ENCODE measurements at regions not wholly inside any gene's neighbourhood (a gene's known extent, or its start where the extent isn't known, plus 50 kb on each side); places are given as distances from the start of the nearest gene placed in this dataset.

DNA sequence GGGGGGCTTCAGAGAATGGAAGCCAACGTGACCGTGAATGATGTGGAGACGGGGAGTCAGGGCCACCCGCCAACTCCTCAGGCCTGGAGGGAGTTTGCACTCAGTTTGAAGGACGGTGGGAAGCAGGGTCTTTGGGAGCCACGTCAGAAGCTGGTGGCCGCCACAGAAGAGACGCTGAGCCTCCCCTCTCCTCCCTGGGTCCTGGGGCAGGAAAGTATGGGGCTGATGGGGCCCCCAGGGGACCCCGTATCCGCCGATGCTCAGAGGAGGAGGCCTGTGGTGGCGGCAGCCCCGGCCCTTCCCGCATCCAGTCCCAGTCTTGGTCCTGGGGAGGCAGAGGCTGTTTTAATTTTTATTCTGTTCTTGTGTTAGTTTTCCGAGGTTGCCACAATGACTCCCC, 188.6 kb upstream of the C1orf174 start:
- H3K27ac ChIP-seq (ENCODE audit: low read length), result no peak overlapping the region
- H3K9me3 ChIP-seq (ENCODE audit: control insufficient read depth, insufficient read depth, low read depth, low read length), result no peaks in the 10 kb centered on the region
- intact Hi-C loops (cut with micrococcal nuclease; ENCODE audit: unreplicated experiment), result no loop called here
- H3K36me3 ChIP-seq (ENCODE audit: control insufficient read depth, insufficient read depth, low read length), result no peaks in the 10 kb centered on the region
- in situ Hi-C loops (cut with HindIII; ENCODE audit: low pct_unique_long_range_greater_than_20kb, low sequenced_read_pairs), result no loop called here
- no peak for ATAC-seq
- no TSS peak for BruUV-seq (replicated peaks)
- ChIA-PET POLR2A (no interaction called here), CTCF (no interaction called here)
- no peak overlapping the region for H3K4me3 ChIP-seq (ENCODE audit: low read depth in 2 of 2, low read length in 2 of 2)
- H3K27me3 ChIP-seq (ENCODE audit: control insufficient read depth, insufficient read depth, low read length), result no peaks in the 10 kb centered on the region; the same call in 1 of the 2 replicates
- no peaks in the 10 kb centered on the region for H3K4me1 ChIP-seq (ENCODE audit: control insufficient read depth, insufficient read depth, low read length)
- DNase-seq (ENCODE audit: low read depth, low spot score), result no peak
- TF ChIP-seq POLR2AphosphoS5 (IDR thresholded peaks at IDR 0.05; ENCODE audit: low read depth, low read length) (no peak), REST (IDR thresholded peaks at IDR 0.05; ENCODE audit: insufficient read depth in 1 of 2, low read depth in 2 of 2, low read length in 1 of 2) (no peak), SIN3A (IDR thresholded peaks at IDR 0.05; ENCODE audit: borderline replicate concordance, insufficient read depth, low read depth, low read length) (no peak), TCF7L2 (IDR thresholded peaks at IDR 0.05; ENCODE audit: low read depth, low read length) (no peak)
- TF ChIP-seq, protein P1, sequence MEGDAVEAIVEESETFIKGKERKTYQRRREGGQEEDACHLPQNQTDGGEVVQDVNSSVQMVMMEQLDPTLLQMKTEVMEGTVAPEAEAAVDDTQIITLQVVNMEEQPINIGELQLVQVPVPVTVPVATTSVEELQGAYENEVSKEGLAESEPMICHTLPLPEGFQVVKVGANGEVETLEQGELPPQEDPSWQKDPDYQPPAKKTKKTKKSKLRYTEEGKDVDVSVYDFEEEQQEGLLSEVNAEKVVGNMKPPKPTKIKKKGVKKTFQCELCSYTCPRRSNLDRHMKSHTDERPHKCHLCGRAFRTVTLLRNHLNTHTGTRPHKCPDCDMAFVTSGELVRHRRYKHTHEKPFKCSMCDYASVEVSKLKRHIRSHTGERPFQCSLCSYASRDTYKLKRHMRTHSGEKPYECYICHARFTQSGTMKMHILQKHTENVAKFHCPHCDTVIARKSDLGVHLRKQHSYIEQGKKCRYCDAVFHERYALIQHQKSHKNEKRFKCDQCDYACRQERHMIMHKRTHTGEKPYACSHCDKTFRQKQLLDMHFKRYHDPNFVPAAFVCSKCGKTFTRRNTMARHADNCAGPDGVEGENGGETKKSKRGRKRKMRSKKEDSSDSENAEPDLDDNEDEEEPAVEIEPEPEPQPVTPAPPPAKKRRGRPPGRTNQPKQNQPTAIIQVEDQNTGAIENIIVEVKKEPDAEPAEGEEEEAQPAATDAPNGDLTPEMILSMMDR (IDR thresholded peaks at IDR 0.05), result no peak

DNA sequence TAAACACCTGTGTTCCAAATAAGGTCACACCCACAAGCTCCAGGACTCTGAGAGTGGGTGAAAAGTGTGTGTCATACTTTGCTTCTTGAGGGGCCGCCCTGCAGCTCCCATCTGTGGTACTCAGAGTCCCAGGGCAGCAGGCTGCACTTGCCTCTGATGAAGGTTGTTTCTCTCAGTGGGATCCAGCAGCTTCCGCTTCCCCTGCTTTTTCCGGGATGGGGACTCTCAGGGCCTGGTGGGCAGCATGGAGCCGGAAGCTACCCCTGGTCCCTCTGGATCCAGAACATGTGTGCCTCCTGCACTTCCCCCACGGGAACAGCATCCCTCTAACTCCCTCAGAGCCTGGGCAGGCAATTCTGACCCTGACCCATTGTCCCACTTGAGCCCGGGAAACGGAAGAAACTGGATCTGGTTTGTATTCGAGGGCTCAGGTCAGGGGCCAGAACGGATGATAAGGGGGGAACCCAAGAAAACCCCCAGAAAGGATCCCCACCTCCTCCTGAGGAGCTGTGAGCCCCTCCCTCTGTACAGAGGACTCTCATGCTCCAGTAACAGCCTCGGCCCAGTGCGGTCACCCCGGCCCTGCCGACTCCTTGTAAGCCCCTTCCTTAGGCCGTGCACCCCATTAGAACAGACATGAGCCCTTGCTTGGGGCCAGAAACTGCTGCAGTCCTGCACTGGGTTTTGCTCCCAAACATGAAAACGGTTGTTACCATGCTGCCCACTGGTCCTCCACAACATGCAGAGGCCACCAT, 189.5 kb upstream of the C1orf174 start:
- Histone ChIP-seq H3K9me3 (ENCODE audit: control insufficient read depth, insufficient read depth, low read depth, low read length) (no peaks in the 10 kb centered on the region), H3K4me1 (ENCODE audit: control insufficient read depth, insufficient read depth, low read length) (no peaks in the 10 kb centered on the region), H3K4me3 (ENCODE audit: low read depth in 2 of 2, low read length in 2 of 2) (no peak overlapping the region), H3K27ac (ENCODE audit: low read length) (no peak overlapping the region), H3K27me3 (ENCODE audit: control insufficient read depth, insufficient read depth, low read length) (no peaks in the 10 kb centered on the region; the same call in 1 of the 2 replicates), H3K36me3 (ENCODE audit: control insufficient read depth, insufficient read depth, low read length) (no peaks in the 10 kb centered on the region)
- intact Hi-C loops (cut with micrococcal nuclease; ENCODE audit: unreplicated experiment) (no loop called here), in situ Hi-C loops (cut with HindIII; ENCODE audit: low pct_unique_long_range_greater_than_20kb, low sequenced_read_pairs) (no loop called here)
- BruUV-seq (replicated peaks), result no TSS peak
- CTCF ChIA-PET, result no interaction called here
- TF ChIP-seq, protein P1 (IDR thresholded peaks at IDR 0.05), result no peak
- TF ChIP-seq REST (IDR thresholded peaks at IDR 0.05; ENCODE audit: insufficient read depth in 1 of 2, low read depth in 2 of 2, low read length in 1 of 2) (no peak), POLR2AphosphoS5 (IDR thresholded peaks at IDR 0.05; ENCODE audit: low read depth, low read length) (no peak), TCF7L2 (IDR thresholded peaks at IDR 0.05; ENCODE audit: low read depth, low read length) (no peak), SIN3A (IDR thresholded peaks at IDR 0.05; ENCODE audit: borderline replicate concordance, insufficient read depth, low read depth, low read length) (no peak)
- DNase-seq (ENCODE audit: low read depth, low spot score), result no peak
- ATAC-seq, result no peak
- POLR2A ChIA-PET, result no interaction called here

Measured in Panc1 (cell line).